GM18505 (cell line): ENCODE measurements at regions not wholly inside any gene's neighbourhood (a gene's known extent, or its start where the extent isn't known, plus 50 kb on each side); places are given as distances from the start of the nearest gene placed in this dataset.

Source experiments
- ATAC-seq: cut with Tn5 transposase; IDR thresholded peaks from one replicate; pipeline ENCODE4 v1.9.1; 2021; ENCODE audit not compliant: unreplicated experiment
- POLR2A ChIP-seq: IDR thresholded peaks from 4 replicates; pipeline ENCODE4 v1.6.1; 2011; ENCODE audit warnings: borderline replicate concordance; ENCODE audit not compliant: insufficient read depth, insufficient read length; ENCODE audit errors: extremely low read depth

GRCh38 chr2:217456016-217456415 lies 546.8 kb downstream of the TNS1 start:
- ATAC-seq: no peak

GRCh38 chr2:217452928-217453327 lies 549.9 kb downstream of the TNS1 start:
- no peak for ATAC-seq

More at GRCh38 chr2:217456016-217456415, 546.8 kb downstream of the TNS1 start:
- no peak for TF ChIP-seq POLR2A

GRCh38 chr2:217451666-217452065 lies 551.1 kb downstream of the TNS1 start:
- no peak for TF ChIP-seq POLR2A
- no peak for ATAC-seq

More at GRCh38 chr2:217452928-217453327, 549.9 kb downstream of the TNS1 start:
- no peak for TF ChIP-seq POLR2A

GRCh38 chr2:217449444-217449843 lies 553.4 kb downstream of the TNS1 start:
- TF ChIP-seq POLR2A: no peak
- no peak for ATAC-seq

- TF ChIP-seq POLR2A: no peak
- no peak for ATAC-seq
These were observed 553.9 kb downstream of the TNS1 start for GRCh38 chr2:217448860-217449259.

DNA sequence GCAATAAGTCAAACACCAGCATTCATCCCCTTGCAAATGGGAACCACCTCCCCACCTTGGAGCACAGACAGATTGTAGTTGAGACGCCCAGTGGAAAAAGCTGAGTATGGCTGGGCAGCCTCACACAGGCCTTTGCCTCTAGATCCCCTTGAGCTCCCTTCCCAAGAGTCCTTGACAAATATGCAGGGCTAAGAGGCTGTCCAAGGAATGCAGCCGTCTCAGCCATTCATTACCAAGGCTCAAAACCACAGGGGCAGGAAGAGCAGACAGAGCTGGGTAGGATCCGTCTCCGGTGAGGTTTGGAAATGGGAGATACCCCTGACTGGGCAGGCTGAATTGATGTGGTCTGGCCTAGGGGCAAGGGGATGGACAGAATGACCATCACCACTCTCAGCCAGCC lies 557.1 kb downstream of the TNS1 start:
- ATAC-seq: no peak
- no peak for TF ChIP-seq POLR2A

DNA sequence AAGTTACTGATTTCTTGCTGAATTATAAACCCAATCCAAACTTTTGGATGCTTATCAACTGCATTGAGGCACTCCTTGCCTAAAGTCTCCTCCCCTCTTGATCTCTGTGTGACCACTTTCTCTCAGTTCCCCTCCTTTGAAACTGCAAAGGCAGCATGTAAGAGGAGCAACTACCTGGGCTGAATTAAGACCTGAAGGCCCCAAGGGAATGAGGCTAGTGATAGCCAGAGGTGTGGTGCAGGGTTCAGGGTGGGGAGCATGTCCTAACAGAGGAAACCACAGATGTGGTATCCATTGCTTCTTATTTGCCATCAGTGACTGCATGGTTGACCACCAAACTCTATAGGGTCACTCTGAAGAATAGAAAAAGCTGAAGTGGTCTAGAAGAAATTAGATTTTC lies 557.9 kb downstream of the TNS1 start:
- ATAC-seq: peak; percentile 51
- TF ChIP-seq POLR2A: no peak

DNA sequence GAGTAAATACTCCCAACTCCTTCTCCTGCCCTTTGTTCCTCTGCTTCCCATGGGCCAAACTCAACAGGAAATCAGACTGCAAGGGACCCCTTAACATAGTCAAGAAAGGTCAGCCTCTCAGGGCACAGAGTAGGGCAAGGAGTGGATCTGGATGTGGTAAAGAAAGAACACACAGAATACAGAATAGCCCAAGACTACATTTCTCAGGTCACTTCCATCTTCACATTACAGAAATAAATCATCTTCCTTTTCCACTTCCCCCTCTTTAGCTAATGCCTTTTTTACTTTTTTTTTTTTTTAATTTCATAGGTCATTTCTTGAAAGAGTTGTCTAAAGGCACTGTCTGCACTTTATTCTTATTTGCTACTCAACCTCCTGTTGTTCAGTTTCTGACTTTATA lies 558.3 kb downstream of the TNS1 start:
- ATAC-seq: no peak
- TF ChIP-seq POLR2A: no peak

DNA sequence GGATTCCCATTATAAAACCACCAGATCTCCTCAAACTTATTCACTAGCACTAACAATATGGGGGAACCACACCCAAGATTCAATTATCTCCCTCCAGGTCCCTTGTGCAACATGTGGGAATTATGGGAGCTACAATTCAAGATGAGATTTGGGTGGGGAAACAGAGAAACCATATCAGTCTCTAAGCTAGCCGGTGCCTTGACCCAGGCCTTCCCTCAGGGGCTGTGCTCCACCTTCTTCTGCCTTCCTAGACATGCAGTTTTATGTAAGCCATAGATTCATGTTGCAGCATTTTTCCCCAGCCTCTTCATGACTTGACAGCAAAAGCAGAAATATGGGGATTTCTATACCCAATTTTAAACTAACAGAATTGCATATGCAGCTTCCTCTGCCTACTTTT lies 559.2 kb downstream of the TNS1 start:
- no peak for TF ChIP-seq POLR2A
- ATAC-seq: no peak

DNA sequence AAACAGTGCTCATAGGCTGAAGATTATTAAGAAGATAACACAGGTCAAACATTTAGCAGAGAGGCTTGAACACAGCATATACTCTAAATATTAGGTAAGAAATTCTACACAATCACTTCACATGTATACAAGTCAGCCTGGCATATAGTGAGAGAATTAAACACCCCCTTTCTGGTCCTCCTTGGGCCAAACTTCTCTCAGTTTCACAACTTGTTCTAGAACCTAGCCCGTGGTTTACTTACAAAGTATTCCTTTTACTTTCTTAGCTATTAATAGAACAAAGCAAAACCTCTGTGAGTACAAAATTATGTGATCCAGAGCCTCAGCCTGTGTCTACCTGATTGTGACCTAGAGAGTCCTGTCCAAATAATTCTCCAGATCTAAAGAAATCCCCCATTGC lies 562.8 kb downstream of the TNS1 start:
- peak; percentile 73 for ATAC-seq
- TF ChIP-seq POLR2A: no peak

- ATAC-seq: peak; percentile 37
- no peak for TF ChIP-seq POLR2A
These were observed 564.0 kb downstream of the TNS1 start for GRCh38 chr2:217438821-217439220.

- no peak for TF ChIP-seq POLR2A
- ATAC-seq: no peak
These were observed 564.7 kb downstream of the TNS1 start for GRCh38 chr2:217438136-217438535.

DNA sequence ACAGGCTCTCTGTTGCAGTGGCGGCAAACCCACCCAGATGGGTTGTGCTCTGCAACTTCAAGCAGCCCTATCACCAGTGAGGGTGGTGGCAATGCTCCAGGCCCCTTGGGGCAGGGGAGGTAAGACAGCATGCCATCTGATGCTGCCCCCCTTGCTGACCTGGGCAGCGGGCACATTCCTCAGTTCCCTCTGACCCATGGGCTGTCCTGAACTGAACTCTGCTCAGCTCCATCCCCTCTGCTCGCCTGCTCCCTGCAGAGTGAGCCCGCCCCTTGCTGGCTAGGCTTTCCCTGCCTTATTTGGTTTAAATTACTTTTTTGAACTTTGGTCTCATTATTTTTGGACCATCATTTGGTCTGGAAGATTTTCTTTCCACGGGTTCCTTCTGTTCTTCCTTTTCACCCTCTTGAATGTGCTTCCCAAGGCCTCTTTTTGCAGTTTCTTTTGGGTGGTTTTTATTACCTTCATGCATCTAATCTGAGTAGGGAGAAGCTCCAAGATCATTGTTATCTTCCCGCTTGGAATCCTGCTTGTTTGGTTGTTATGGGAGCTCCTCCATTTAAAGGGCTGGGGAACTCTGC lies 565.4 kb downstream of the TNS1 start:
- no peak for ATAC-seq
- no peak for TF ChIP-seq POLR2A

DNA sequence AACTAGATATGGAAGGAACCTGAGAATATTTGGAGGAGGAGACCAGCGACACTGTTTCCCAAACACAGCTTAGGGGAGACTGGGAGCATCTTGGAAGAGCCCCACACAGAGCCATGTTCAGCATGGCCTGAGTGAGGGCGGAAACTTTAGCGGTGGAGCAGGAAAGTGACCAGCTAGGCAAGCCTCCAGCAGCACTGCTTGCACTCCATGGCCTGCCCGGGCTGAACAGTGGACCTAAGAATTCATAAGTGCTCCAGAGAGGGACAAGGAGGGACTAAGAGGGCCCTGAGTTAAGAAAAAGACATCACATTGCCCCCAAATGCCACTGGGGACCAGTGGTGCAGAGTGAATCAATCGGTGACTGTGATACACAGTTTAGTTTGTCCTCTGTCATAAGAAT lies 566.4 kb downstream of the TNS1 start:
- no peak for TF ChIP-seq POLR2A
- ATAC-seq: no peak
